ENCODE measurements at regions not wholly inside any gene's neighbourhood (a gene's known extent, or its start where the extent isn't known, plus 50 kb on each side); places are given as distances from the start of the nearest gene placed in this dataset.

- 49% methylated on average over 3 of the region's 9 CpGs for WGBS (ENCODE audit: insufficient coverage, low coverage, low lambda C conversion rate, missing lambda C conversion rate)
- Histone ChIP-seq H3K9me3 (no peaks in the 10 kb centered on the region), H3K36me3 (no peaks in the 10 kb centered on the region), H3K4me1 (no peaks in the 10 kb centered on the region), H3K27ac (no peak overlapping the region), H3K4me3 (no peak overlapping the region), H3K27me3 (no peaks in the 10 kb centered on the region)
- TF ChIP-seq CTCF (IDR thresholded peaks at IDR 0.05) (no peak), POLR2A (IDR thresholded peaks at IDR 0.05) (no peak)
- ATAC-seq (no peak), DNase-seq (no peak)
- intact Hi-C loops (cut with DNase I) = no loop called here
Measured at GRCh38 chr12:11965258-11965910, 105.4 kb upstream of the BCL2L14 start.

DNA sequence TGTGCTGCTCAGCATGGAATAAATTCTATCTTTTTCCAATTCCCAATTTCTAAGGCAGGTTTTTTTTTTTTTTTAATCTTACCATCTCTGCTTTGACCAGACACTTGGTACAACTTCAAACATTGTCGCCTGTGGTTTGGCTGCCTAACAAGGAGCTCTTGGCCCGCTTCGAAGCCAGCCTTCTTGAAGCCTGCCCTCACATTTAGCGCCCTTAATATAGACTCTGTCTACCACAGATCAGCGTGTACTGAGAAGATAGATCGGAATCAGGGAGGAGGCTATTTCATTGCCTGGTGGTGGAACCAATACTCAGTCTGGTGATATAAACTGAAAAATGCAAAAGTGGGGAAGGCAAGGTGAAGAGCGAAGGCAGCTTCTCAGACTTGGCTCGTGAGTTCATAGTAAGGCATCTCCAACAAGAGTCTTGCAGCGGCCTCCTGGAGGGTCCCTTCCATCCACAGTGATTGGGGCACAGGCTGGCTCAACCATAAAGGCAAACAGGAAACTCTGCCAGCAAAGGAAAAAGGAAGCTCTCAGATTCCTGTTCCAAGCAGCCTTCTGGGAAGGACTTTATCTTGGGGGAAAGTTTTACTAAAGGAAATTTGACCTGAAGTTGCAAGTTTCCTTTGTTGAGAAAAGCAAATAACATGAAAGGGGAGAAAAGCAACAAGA lies 103.2 kb upstream of the BCL2L14 start:
- TF ChIP-seq CTCF (IDR thresholded peaks at IDR 0.05) = no peak
- no peak for TF ChIP-seq POLR2A (IDR thresholded peaks at IDR 0.05)
- H3K9me3 ChIP-seq = no peaks in the 10 kb centered on the region
- H3K27me3 ChIP-seq = no peaks in the 10 kb centered on the region
- no peak overlapping the region for H3K4me3 ChIP-seq
- intact Hi-C loops (cut with DNase I) = no loop called here
- WGBS (ENCODE audit: insufficient coverage, low coverage, low lambda C conversion rate, missing lambda C conversion rate) = 79% methylated on average over 8 of the region's 9 CpGs
- H3K4me1 ChIP-seq = no peaks in the 10 kb centered on the region
- DNase-seq (no peak), ATAC-seq (no peak)
- H3K27ac ChIP-seq = no peak overlapping the region
- H3K36me3 ChIP-seq = no peaks in the 10 kb centered on the region

- WGBS (ENCODE audit: insufficient coverage, low coverage, low lambda C conversion rate, missing lambda C conversion rate) = 13% methylated on average over 3 of the region's 5 CpGs
- no peak for TF ChIP-seq POLR2A (IDR thresholded peaks at IDR 0.05)
- no peak for TF ChIP-seq CTCF (IDR thresholded peaks at IDR 0.05)
- intact Hi-C loops (cut with DNase I) = no loop called here
Measured at GRCh38 chr12:11968048-11968383, 102.7 kb upstream of the BCL2L14 start.

GRCh38 chr12:11968516-11968915 lies 102.2 kb upstream of the BCL2L14 start:
- intact Hi-C loops (cut with DNase I) = no loop called here
- 52% methylated on average over 7 of the region's 7 CpGs for WGBS (ENCODE audit: insufficient coverage, low coverage, low lambda C conversion rate, missing lambda C conversion rate)
- Histone ChIP-seq H3K27me3 (no peaks in the 10 kb centered on the region), H3K27ac (no peak overlapping the region), H3K9me3 (no peaks in the 10 kb centered on the region), H3K4me1 (no peaks in the 10 kb centered on the region), H3K36me3 (no peaks in the 10 kb centered on the region), H3K4me3 (no peak overlapping the region)
- DNase-seq (no peak), ATAC-seq (no peak)
- TF ChIP-seq CTCF (IDR thresholded peaks at IDR 0.05) = no peak
- TF ChIP-seq POLR2A (IDR thresholded peaks at IDR 0.05) = no peak

More at GRCh38 chr12:11968048-11968383, 102.7 kb upstream of the BCL2L14 start:
- H3K27ac ChIP-seq = no peak overlapping the region
- ATAC-seq (no peak), DNase-seq (no peak)
- no peaks in the 10 kb centered on the region for H3K4me1 ChIP-seq
- H3K4me3 ChIP-seq = no peak overlapping the region
- H3K9me3 ChIP-seq = no peaks in the 10 kb centered on the region
- no peaks in the 10 kb centered on the region for H3K27me3 ChIP-seq
- H3K36me3 ChIP-seq = no peaks in the 10 kb centered on the region

Measured in right lobe of liver (tissue), 6 donors.